DMS 273 (cell line): ENCODE measurements at regions not wholly inside any gene's neighbourhood (a gene's known extent, or its start where the extent isn't known, plus 50 kb on each side); places are given as distances from the start of the nearest gene placed in this dataset.

Source experiments
- DNase-seq: peaks from one replicate; lab custom pipeline; 2025; ENCODE audit not compliant: unreplicated experiment; lab: John Stamatoyannopoulos, UW

DNA sequence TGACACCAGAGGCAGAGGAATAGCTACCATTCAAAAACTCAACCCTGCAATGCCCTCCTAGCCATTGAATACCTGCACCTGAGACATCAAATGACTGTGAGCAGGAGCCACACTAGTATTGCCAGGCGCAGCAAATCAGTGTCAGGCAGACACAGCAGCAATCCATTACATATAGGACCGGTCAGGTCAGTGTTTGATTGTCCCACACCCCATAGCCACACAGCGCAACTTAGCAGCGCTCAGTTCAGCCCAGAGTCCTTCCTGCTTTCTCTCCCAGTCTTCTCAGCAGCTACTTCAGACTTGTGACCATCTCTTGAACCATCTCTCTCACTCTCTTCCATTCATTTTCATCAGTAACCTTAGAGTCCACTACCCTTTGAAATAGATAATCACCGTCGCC, 181.6 kb upstream of the GPR12 start:
- no peak for DNase-seq

DNA sequence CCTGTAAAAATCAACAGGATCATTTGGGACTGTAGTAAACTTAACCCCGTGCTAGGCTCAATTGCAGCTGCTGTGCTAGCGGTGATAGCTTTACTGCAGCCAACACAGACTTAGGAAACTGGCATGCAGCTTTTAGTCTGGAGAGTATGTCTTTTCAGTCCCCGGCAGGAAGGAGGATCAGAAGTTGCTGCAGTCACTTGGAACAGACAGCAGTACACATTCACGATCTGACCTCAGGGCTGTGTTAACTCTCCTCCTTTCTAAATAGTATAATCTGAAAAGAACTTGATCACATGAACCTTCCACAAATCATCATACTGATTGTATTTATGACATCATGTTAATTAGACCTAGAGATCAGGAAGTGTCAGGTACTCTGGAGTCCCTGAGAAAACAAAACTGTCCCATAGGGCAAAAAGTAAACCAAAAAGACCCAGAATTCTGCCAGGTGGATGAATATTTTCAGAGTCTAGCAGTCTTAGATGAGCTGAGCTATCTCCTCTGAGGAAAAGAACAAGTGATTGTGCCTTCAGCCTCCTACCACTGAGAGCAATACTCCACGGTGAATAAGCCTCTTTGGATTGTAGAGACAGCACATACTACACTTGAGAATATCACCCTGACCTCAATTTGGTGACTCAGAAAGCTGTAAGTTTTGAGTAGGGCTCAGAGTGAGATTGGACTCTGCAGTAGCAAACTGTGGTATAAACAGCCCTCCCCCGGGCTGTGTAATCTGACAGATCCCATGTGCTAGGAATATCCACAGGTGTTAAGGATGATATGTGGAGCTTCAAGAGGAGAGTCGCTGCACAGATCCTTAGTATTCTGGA, 181.0 kb upstream of the GPR12 start:
- no peak for DNase-seq

DNA sequence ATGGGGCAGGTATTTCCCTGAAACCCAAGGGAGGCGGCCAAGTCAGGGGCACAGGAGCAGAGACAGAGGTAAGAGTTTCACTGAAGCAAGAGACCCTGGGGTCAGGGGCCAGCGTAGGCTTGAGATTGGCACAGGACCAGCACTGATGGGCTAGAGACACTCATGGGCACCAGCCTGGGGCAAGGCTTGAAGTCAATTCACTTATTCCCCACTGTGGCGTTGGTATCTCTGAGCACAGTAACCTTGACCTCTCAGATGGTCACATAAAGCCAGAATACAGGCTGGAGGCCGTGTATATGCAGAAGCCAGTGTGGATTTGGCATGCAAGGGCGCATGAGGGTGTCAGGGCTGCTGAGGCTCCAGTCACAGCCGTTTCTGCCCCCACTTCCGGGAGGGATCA, 173.5 kb upstream of the GPR12 start:
- DNase-seq, result no peak

DNA sequence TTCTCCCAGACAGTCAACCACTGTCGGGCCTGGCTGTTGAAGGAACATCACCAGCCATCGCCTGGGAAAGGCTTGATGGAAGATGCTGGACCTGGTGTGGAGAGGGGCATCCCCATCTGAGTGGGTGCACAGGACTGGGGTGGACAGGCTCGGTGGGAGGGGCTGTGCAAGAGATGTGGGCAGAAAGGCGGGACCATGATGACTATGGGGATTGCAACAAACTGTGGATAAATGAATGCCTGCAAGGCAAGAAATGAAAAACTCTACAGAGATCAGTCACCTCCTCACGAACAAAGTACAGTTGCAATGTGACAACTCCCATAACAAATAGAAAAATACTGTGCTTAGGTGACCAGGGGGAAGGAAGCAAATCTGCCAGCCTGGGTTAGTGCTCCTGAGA, 171.9 kb upstream of the GPR12 start:
- DNase-seq, result no peak

DNA sequence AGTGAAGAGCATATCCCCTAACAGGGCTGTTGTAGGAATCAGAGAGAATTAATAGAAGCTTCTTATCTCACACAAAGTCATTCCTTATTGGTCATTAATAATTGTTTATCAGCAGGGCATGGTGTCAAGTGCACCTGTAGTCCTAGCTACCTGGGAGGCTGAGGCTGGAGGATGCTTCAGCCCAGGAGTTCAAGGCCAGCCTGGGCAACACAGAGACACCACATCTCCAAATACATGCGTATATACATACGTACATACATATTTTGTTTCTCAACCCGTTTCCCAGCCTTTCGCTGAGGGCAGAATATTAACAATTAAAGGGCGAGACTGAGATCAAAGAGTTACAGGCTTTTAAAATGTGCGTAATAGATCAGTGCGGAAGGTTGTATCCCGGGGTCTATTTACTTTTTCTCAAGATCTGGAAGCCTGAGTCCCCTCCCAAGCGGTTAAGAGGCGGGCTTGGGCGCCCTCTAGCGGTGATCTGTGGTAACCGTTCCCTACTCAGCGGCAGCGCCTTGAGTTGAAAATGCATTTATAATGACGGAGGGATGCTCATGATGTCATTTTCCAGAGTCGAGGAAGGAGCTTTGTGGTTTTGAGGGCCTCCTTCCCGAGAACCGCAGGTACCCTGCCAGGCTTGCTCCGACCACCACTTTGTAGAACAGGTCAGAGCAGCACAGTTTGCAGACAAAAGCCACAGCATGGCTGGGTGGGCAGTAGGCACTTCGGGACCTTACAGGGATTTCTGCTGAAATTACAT, 169.6 kb upstream of the GPR12 start:
- peak; percentile 86 for DNase-seq

DNA sequence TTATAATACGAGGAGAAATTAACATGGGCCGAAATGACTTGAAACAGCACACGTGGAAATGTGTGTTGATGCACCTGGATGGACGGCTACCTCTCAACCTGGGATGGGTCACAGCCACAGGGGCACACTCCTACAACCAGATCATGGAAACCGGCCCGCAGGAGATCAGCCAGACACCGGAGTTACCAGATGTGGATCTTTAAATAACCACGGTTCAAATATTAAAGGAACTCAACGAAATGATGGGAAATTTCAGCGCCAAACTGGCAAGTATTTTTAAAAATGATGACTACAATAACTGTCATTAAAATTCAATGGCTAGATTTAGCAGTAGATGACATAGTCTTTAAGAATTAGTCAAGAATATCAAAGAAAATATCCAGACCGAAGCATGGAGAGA, 166.9 kb upstream of the GPR12 start:
- no peak for DNase-seq

DNA sequence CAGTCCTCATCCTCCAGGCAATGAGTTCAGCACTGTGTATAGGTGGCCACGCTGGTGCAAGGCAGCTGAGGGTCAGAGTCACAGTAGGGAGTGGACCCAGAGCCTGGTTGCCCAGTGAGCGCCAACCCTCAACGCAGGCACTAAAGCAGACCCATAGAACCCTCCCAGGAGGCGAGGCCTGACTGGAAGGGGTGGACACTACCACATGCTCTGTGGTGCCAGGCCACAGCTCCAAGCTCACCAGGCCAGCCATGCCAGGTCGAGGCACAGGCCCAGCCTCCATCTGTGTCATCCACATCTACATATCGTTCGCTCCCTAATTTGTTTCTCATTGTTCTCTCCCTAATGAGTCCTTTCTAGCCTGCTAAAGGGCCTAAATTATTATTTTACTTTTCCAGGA, 165.8 kb upstream of the GPR12 start:
- no peak for DNase-seq

DNA sequence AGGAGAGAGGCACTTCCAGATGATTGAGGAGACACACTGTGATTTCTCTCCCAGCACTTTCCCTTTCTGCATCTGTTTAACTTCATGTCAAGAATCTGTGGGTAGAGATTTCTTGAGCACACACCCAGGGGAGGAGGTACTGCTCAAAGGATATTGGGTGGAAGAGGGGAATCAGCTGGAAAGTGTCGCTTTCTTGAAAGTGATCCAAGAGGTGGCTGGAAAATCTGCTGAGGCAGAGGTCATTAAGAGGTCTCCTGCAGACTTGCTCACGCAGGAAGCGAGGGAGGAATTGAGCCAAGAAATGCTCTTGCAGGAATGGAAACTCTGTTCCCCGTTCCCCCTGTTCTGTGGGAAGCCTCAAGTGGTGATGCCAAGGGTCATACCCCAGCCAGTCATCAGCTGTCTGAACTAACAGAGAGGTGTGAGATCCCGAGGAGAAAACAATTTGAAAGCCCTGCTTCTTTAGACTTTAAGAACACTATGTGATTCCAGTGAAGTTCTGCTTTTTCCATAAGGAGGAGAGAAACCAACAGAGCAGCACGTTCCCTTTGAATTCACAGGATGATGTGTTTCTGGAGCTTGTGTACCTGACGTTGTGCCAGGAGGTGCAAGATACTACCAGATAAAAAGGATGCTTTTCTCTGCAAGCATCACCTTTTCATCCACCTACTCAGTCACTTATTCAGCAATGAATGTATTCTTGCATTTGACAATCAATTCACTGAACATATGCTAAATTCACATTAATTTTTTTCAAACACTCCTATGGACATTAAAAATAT, 163.4 kb upstream of the GPR12 start:
- no peak for DNase-seq

DNA sequence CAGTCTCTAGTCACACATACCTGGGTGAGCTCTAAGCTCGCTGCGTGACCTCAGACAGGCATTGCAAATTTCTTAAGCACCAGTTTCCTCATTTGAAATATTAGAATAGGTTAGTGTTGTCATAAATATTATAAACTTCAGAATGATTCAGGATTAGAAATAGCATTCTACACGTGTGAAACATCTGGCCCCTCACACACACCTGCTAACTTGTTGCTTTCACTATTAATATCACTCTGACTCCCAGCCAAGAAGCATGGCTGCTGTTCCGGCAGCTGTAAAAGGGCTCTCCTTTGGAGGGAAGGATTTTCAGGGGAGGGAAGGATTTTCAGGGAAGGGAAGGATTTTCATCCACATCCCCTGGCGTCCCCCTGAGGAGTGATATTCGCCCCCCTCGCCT, 161.3 kb upstream of the GPR12 start:
- no peak for DNase-seq

DNA sequence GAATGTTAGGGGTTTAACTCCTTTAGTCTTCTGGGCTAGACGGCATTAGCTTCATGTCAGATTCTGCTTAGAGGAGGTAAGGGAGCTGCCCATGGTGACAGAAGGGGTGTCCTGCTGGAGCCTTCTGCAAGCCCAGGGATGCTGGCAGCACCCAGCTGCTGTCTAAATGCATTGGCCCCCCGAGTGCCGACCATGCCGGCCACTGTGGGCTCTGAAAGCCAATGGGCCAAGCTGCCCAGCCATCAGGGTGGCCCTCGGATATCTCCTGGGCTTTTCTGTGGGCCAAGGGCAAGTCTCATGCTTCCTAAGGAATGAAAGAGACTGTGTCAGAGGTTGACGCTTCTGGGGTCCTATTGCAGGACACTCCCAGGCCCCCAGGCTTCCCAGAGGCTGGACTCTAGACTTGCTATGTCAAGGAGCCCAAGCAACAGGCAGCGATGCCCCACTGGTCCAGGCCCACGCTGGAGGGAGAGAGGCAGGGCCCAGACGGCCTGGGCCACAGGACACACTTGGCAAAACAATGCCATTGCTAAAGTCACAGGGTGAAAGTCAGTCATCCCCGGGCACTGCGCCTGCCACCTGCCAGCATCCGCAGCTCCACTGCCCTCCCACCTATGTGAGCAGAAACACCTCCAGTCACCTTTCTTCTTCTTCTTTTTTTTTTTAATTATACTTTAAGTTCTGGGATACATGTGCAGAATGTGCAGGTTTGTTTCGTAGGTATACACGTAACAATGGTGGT, 160.2 kb upstream of the GPR12 start:
- DNase-seq, result no peak

DNA sequence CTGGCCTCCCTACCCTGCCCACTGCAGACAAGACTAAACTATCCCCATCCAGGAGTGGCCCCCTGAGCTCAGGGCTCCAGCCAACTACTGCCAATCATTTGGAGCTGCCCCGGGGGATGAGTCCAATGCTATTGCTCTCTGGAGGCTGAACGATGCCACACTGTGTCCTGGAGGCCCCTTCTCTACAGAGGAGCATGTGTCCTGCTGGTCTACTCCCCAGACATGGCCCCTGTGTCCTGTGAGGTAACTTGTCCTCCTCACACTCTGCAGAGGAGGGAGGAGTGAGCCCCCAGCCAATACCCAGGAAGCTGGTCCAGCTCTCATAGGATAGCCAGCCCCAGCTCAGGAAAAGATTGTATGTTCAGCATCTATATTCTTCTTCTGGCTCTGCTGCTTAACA, 159.1 kb upstream of the GPR12 start:
- no peak for DNase-seq

DNA sequence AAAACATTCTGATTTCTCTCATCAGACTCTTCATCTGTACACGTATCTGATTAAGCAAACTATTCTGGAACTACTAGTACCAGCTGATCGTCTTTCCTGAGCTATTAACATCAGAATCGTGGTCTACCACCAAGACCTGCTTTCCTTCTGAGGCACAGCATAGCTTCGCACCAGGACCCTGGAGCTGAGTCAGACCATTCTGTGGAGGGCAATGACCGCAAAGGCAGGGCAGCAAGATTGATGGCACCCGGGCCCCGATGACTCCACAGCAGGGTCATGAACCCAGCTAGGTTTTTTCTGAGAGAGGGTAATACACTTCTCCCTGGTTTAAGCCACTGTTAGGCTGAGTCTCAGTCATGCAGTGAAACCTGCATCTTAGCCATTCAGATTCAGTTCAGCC, 158.7 kb upstream of the GPR12 start:
- DNase-seq, result no peak

DNA sequence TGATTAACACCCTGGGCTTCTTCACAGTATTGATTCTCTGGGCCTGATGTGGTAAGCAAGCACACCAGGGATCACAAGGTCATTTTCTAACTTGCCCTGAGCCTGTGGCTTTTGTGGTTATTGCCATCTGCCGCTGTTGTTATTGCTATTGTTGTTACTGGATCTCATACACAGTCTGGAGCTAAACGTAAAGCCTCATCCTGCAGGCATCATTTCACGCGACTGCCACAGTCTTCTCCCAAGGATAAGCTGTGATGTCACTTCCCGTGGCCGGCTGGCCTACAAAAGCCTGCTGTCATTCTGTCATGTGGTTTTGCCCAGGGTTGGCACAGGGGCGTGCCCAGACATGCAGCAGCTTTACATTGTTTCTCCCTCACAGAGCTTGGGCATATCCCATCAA, 154.0 kb upstream of the GPR12 start:
- DNase-seq, result peak; percentile 56

DNA sequence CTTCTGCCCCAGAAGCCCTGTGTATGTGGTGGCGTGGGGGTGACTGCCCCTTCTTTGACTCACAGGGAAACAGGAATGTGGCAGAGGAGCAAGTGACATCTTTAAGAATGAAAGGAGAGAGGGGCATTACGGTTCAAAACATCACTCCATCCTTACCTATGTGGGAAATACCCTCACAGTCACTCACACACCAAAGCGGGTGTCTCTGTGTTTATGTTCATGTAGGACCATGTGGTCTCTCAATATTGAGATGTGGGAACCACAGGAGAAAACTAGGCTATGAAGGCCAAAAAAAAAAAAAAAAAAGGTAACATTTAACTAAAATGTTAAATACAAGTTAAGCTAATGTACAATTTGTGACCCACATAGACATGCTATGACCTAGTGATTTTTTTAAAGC, 153.6 kb upstream of the GPR12 start:
- no peak for DNase-seq

DNA sequence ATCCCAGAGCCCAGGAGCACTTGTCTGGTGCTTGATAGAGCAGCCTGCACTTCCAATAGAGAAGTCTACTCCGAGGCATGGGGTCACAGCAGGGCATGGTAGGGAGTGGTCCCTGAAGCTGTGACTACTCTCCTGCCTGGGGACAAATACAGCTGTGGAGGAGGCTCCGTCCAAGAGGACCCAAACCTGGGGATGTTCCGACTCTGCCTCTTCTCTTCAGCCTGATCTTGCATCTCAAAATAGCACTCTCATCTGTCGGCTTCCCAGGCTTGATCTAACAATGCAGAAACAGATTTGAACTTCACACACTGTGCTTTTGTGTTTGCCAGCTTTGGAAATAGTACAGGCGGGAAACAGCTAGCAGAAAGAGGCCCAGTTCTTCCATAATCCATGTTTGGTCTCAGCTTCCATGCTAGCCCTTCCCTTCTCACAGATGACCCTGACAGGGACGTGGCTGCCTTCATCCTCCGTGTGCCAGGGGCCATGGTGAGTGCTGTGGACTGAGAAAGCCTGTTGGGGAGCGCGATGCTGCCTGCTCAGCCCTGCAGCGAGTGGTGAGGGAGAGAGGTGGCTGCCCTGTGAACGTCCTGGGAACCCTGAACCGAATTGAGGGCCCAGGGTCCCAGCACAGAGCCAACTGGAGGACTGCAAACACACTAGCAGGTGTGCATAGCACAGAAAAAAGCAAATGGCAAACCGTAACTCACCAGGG, 150.3 kb upstream of the GPR12 start:
- DNase-seq, result no peak

DNA sequence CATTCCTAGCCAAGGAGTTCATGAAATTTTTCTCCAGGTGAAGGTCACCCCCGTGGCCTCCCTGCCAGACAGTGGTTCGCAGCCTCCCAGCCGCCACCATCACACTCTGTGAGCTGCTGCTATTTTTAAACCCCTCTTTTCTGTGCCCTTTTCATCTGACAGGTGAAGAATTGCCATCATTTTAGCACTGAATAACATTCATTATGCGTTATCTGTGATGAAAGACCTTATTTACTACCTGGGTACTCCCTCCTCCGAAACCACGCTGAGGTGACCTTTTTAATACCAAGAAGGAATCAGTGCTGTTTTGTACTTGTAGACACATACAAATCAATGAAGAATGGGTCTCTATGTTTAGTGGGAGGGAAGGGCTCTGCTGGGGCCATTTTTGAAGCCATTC, 148.9 kb upstream of the GPR12 start:
- DNase-seq, result no peak

DNA sequence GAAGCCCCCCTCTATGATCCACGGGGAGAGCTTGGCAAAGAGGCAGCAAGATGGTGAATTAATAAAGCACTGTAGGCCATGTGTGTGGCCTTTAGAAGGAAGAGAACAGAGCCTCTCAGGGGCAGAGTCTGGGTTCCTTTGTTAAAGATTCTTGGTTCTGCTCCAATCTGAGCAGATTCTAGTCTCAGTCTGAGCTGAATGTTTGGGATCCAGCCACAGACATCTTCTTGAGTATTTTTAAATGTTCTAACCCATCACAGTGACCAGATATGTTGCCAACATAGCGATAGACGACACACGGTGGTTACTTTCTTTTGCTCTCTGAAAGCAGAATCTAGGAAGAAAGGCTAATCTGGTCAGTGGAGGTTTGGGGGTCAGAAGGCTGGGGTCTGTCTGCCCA, 147.5 kb upstream of the GPR12 start:
- no peak for DNase-seq

DNA sequence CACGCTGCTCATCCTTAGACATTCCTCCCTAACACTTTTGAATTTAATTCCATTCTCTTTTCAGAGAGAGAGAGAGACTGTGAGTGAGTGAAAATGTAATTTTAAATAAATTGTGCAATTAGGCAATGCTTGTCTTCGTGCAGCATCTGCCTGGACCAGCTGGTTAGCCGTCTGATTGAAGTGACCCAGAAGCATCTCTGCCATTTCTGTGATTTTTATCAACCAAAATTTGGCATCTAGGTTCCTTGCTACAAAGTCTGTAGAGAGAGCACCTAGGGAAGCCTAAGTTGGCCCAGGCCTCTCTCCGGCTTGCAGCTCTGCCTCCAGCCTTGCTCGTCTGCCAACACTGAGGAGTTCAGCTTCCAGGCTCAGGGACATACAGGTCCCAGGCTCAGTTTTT, 138.6 kb upstream of the GPR12 start:
- DNase-seq, result no peak

DNA sequence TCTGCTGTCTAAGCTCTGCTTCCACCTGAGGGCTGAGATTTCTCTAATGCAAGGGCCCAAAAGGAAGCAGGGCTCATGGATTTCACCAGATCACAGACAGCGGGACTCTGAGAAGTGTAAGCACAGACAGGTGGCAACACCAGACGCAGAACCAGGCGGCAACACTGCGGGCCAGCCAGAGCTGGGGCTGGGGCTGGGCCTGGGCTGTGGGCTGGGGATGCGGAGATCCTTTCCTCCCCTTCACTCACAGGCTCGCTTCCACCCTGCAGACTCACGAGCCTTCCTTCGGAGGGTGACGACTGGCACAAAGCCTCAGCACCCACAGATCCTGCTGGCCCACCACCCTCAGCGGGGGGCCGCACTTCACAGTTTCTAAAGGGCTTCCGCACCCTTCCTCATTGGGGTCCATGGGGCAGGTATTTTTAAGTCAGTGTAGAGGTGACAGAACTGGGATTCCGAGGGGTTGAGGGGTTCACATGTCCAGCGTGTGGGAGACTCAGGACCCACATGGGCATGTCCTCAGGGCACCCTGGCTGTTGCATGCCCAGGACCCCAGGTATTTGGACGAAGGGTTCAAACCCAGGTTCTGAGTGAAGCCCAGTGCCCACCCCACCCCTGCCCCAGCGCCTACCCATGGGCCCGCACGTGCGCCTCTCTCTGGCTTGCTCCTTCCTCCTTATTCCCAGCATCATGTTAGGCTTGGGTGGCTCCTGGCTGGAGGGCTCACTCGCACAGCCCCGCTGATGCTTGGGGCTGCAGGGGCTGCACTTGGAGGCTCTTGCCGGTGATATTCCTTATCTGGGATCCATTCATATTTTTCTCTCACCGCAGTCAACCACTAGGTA, 137.3 kb upstream of the GPR12 start:
- no peak for DNase-seq
